Stomach (tissue), 8 donors: ENCODE measurements at regions not wholly inside any gene's neighbourhood (a gene's known extent, or its start where the extent isn't known, plus 50 kb on each side); places are given as distances from the start of the nearest gene placed in this dataset.
A peak's percentile ranks its signal among the peaks of the same experiment; 100 is the strongest.

Experiments used
- DNase-seq, 2 donors: peaks; one replicate each; pipeline versions ENCODE4 v3.0.0 to v3.0.0-alpha.2; 2013 to 2019
- H3K27ac ChIP-seq, 5 donors: fragments of 200-600 bp in 4 of 5; sonication (generic) in 4 of 5; one replicate each; pipeline ENCODE4 v1.5.1; 2013 to 2019; ENCODE audit warnings: mild to moderate bottlenecking in 1 of 5, moderate library complexity in 1 of 5
- H3K27me3 ChIP-seq, 3 donors: fragments of 200-600 bp; sonication (generic); one replicate each; pipeline ENCODE4 v1.5.1; 2017 to 2019; ENCODE audit warnings: mixed run types in 1 of 3
- H3K36me3 ChIP-seq, 4 donors: fragments of 200-600 bp; sonication (generic); 1 replicate in 3 of 4; 2 replicates in 1 of 4; pipeline ENCODE4 v1.5.1; 2016 to 2019
- H3K4me1 ChIP-seq, 4 donors: fragments of 200-600 bp; sonication (generic); one replicate each; pipeline ENCODE4 v1.5.1; 2016 to 2019
- H3K4me3 ChIP-seq, 4 donors: fragments of 200-600 bp; sonication (generic) in 3 of 4; one replicate each; pipeline ENCODE4 v1.5.1; 2016 to 2019; ENCODE audit warnings: mild to moderate bottlenecking in 1 of 4
- H3K9me3 ChIP-seq, 4 donors: fragments of 200-600 bp; sonication (generic); one replicate each; pipeline ENCODE4 v1.5.1; 2016 to 2019
- CTCF ChIP-seq, 7 experiments: fragments of 450-650 bp in 4 of 7; fragments of 200-600 bp in 3 of 7; sonication (generic) in 3 of 7; IDR thresholded peaks; one replicate each; pipeline ENCODE4 v1.5.1; 2016 to 2019; ENCODE audit warnings: antibody characterized with exemption in 7 of 7, control low read depth in 2 of 7, mild to moderate bottlenecking in 1 of 7
- EP300 ChIP-seq: sonication (generic); formaldehyde crosslinking; IDR thresholded peaks from one replicate; pipeline ENCODE4 v1.6.1; 2017; ENCODE audit warnings: antibody characterized with exemption
- POLR2A ChIP-seq, 4 donors: fragments of 450-650 bp; IDR thresholded peaks; one replicate each; pipeline ENCODE4 v1.6.1; 2016; ENCODE audit warnings: antibody characterized with exemption in 4 of 4, control low read depth in 2 of 4, mild to moderate bottlenecking in 1 of 4, moderate library complexity in 1 of 4
- POLR2AphosphoS5 ChIP-seq, 3 donors: sonication (generic); formaldehyde crosslinking; IDR thresholded peaks; one replicate each; pipeline ENCODE4 v1.6.1; 2016; ENCODE audit warnings: antibody characterized with exemption in 3 of 3
- WGBS, 5 donors: extraction: QIAGEN DNeasy Blood & Tissue Kit in 3 of 5; methylation state at CpG; one replicate each; pipeline versions ENCODE4 v1.1.5 to v1.1.7; 2013 to 2018; 5-methylcytosine and 5-hydroxymethylcytosine counted together
- intact Hi-C: fragments of 100-400 bp; cut with DNase I; formaldehyde crosslinking; loops from one replicate; pipeline ENCODE4 v1.15.1; 2023; ENCODE audit warnings: low total_unique reads
- donor health status: healthy with polysubstance abuse.
- donor health status: Bipolar disorder and iron deficiency.
- donor health status: healthy.

- DNase-seq, result no peak
- TF ChIP-seq POLR2AphosphoS5 (IDR thresholded peaks at IDR 0.05), result no peak
- no peak for TF ChIP-seq EP300
- no peak for TF ChIP-seq CTCF (IDR thresholded peaks at IDR 0.05)
- TF ChIP-seq POLR2A (IDR thresholded peaks at IDR 0.05), result no peak
- no peak overlapping the region for H3K27ac ChIP-seq
- no peak overlapping the region for H3K4me3 ChIP-seq
- no peaks in the 10 kb centered on the region for H3K36me3 ChIP-seq
- peaks cover 0 to 3% (median 0%) of the 10 kb centered on the region in 4 donors for H3K4me1 ChIP-seq
- H3K9me3 ChIP-seq, result peaks cover 0 to 10% (median 9%) of the 10 kb centered on the region in 4 donors
- WGBS, 5 donors, result 77 to 88% (median 85%) methylated on average over 15 of the region's 15 CpGs
- intact Hi-C loops, result no loop called here
- H3K27me3 ChIP-seq, result peaks cover 0 to 86% (median 22%) of the 10 kb centered on the region in 3 donors
Measured at GRCh38 chr16:87050142-87050541, 267.1 kb downstream of the C16orf95 start.

- DNase-seq, result no peak
- 80 to 86% (median 86%) methylated on average over 18 of the region's 18 CpGs for WGBS, 5 donors
- Histone ChIP-seq H3K27ac (no peak overlapping the region), H3K36me3 (no peaks in the 10 kb centered on the region), H3K4me1 (peaks cover 0 to 3% (median 0%) of the 10 kb centered on the region in 4 donors), H3K9me3 (peaks cover 0 to 10% (median 9%) of the 10 kb centered on the region in 4 donors), H3K4me3 (no peak overlapping the region), H3K27me3 (peaks cover 0 to 84% (median 15%) of the 10 kb centered on the region in 3 donors)
- TF ChIP-seq EP300, result no peak
- TF ChIP-seq CTCF (IDR thresholded peaks at IDR 0.05), result no peak
- no peak for TF ChIP-seq POLR2A (IDR thresholded peaks at IDR 0.05)
- no peak for TF ChIP-seq POLR2AphosphoS5 (IDR thresholded peaks at IDR 0.05)
- intact Hi-C loops, result no loop called here
Measured at GRCh38 chr16:87051526-87052320, 265.5 kb downstream of the C16orf95 start.

- H3K27me3 ChIP-seq, result peaks cover 0 to 84% (median 15%) of the 10 kb centered on the region in 3 donors
- H3K4me3 ChIP-seq, result no peak overlapping the region
- 65 to 83% (median 70%) methylated on average over 6 of the region's 6 CpGs for WGBS, 5 donors
- H3K4me1 ChIP-seq, result peaks cover 0 to under 1% (median 0%) of the 10 kb centered on the region in 4 donors
- TF ChIP-seq CTCF (IDR thresholded peaks at IDR 0.05) (no peak), POLR2AphosphoS5 (IDR thresholded peaks at IDR 0.05) (no peak), EP300 (no peak), POLR2A (IDR thresholded peaks at IDR 0.05) (no peak)
- DNase-seq, result no peak
- H3K9me3 ChIP-seq, result peaks cover 0 to 10% (median 9%) of the 10 kb centered on the region in 4 donors
- H3K27ac ChIP-seq, result no peak overlapping the region
- H3K36me3 ChIP-seq, result no peaks in the 10 kb centered on the region
- intact Hi-C loops, result no loop called here
Measured at GRCh38 chr16:87052506-87052905, 264.7 kb downstream of the C16orf95 start.

- 45 to 62% (median 51%) methylated on average over 31 to 39 of the region's 39 CpGs for WGBS, 5 donors
- intact Hi-C loops, result no loop called here
- H3K27me3 ChIP-seq, result peaks cover 0 to 84% (median 15%) of the 10 kb centered on the region in 3 donors
Measured at GRCh38 chr16:87053016-87053982, 263.9 kb downstream of the C16orf95 start.

More at GRCh38 chr16:87053016-87053982, 263.9 kb downstream of the C16orf95 start:
- DNase-seq, result peak in 1 of 2 donors; percentile 50
- H3K9me3 ChIP-seq, result peaks cover 0 to 10% (median 9%) of the 10 kb centered on the region in 4 donors
- no peak overlapping the region for H3K27ac ChIP-seq
- no peak for TF ChIP-seq CTCF (IDR thresholded peaks at IDR 0.05)
- H3K4me1 ChIP-seq, result no peaks in the 10 kb centered on the region
- no peaks in the 10 kb centered on the region for H3K36me3 ChIP-seq
- H3K4me3 ChIP-seq, result no peak overlapping the region
